GM12891 (cell line): ENCODE measurements at regions not wholly inside any gene's neighbourhood (a gene's known extent, or its start where the extent isn't known, plus 50 kb on each side); places are given as distances from the start of the nearest gene placed in this dataset.

ENCODE experiments used
- PAX5 ChIP-seq: IDR thresholded peaks from 2 replicates; pipeline ENCODE4 v1.6.1; 2011; ENCODE audit warnings: low read length, moderate library complexity, mild to moderate bottlenecking; ENCODE audit not compliant: insufficient read depth, severe bottlenecking
- POLR2A ChIP-seq: IDR thresholded peaks from 2 replicates; pipeline ENCODE4 v1.6.1; 2011; ENCODE audit warnings: low read depth, low read length, control low read depth
- POLR2AphosphoS5 ChIP-seq: IDR thresholded peaks from 2 replicates; pipeline ENCODE4 v1.6.1; 2011; ENCODE audit warnings: low read depth, low read length, control low read depth
- SPI1 ChIP-seq: IDR thresholded peaks from 2 replicates; pipeline ENCODE4 v1.6.1; 2011; ENCODE audit warnings: low read depth, low read length, control low read depth
- TAF1 ChIP-seq: IDR thresholded peaks from 2 replicates; pipeline ENCODE4 v1.6.1; 2011; ENCODE audit warnings: low read depth, low read length, control low read depth

DNA sequence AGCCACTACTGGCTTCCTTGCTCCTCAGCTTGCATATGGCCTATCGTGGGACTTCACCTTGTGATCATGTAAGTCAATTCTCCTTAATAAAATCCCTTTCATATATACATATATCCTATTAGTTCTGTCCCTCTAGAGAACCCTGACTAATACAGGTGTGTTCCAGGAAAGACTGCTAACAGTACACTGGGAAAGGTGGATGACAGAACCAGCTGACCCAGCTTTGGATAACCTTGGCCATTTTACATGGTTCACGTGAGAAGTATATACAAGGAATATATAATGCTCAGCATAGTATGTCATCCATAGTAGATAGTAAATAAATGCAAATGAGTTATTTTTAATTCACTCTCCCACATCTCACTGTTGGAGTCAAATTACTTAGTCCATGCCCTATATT lies 1003.5 kb downstream of the SORCS3 start:
- TF ChIP-seq POLR2A, result no peak
- TF ChIP-seq POLR2AphosphoS5, result no peak
- no peak for TF ChIP-seq PAX5
- TF ChIP-seq SPI1, result no peak
- no peak for TF ChIP-seq TAF1
